Fibroblast of lung (primary cell): ENCODE measurements at regions not wholly inside any gene's neighbourhood (a gene's known extent, or its start where the extent isn't known, plus 50 kb on each side); places are given as distances from the start of the nearest gene placed in this dataset.
"Not testable (repeated sequence)": the region's sequence is repeated elsewhere in the genome, so short reads cannot be mapped to it uniquely, and the experiment has no call there.

Source experiments
- DNase-seq, 2 donors: peaks; one replicate each; pipeline versions ENCODE4 v3.0.0 to v3.0.0-alpha.2; 2010; ENCODE audit warnings: low read depth in 2 of 2
- H2AFZ ChIP-seq: 2 replicates; pipeline ENCODE4 v1.5.1; 2012; ENCODE audit warnings: low read length, control low read depth, inconsistent platforms
- H3K27ac ChIP-seq: 2 replicates; pipeline ENCODE4 v1.5.1; 2011; ENCODE audit warnings: low read length, control low read depth; ENCODE audit not compliant: insufficient read depth
- H3K27me3 ChIP-seq: 2 replicates; pipeline ENCODE4 v1.5.1; 2011; ENCODE audit warnings: mild to moderate bottlenecking, low read length; ENCODE audit not compliant: control insufficient read depth, insufficient read depth
- H3K36me3 ChIP-seq: 2 replicates; pipeline ENCODE4 v1.5.1; 2011; ENCODE audit warnings: low read length; ENCODE audit not compliant: control insufficient read depth, insufficient read depth
- H3K4me1 ChIP-seq: 2 replicates; pipeline ENCODE4 v1.5.1; 2011; ENCODE audit warnings: low read length; ENCODE audit not compliant: control insufficient read depth, insufficient read depth; ENCODE audit errors: extremely low read depth
- H3K4me2 ChIP-seq: 2 replicates; pipeline ENCODE4 v1.5.1; 2011; ENCODE audit warnings: low read length, control low read depth; ENCODE audit not compliant: insufficient read depth; ENCODE audit errors: extremely low read depth
- H3K4me3 ChIP-seq, 4 experiments: fragments of 200-600 bp in 1 of 4; sonication (generic) in 1 of 4; replicated peaks in 1 of 4; 2 replicates each; pipeline ENCODE4 v1.5.1; 2011 to 2016; ENCODE audit warnings: low read length in 4 of 4, low read depth in 3 of 4, mild to moderate bottlenecking in 3 of 4, control low read depth in 2 of 4, inconsistent platforms in 1 of 4, mixed read lengths in 1 of 4; ENCODE audit not compliant: insufficient read depth in 1 of 4; ENCODE audit errors: control extremely low read depth in 1 of 4
- H3K79me2 ChIP-seq: 2 replicates; pipeline ENCODE4 v1.5.1; 2012; ENCODE audit warnings: mild to moderate bottlenecking, low read length, inconsistent platforms; ENCODE audit not compliant: control insufficient read depth, insufficient read depth
- H3K9ac ChIP-seq: 2 replicates; pipeline ENCODE4 v1.5.1; 2011; ENCODE audit warnings: mild to moderate bottlenecking, low read length, control low read depth; ENCODE audit not compliant: insufficient read depth
- H3K9me3 ChIP-seq: 2 replicates; pipeline ENCODE4 v1.5.1; 2012; ENCODE audit warnings: low read depth, low read length; ENCODE audit not compliant: control insufficient read depth, insufficient read depth
- H4K20me1 ChIP-seq: 2 replicates; pipeline ENCODE4 v1.5.1; 2011; ENCODE audit warnings: low read length; ENCODE audit not compliant: control insufficient read depth, insufficient read depth; ENCODE audit errors: extremely low read depth
- EZH2 ChIP-seq: IDR thresholded peaks from 2 replicates; pipeline ENCODE4 v1.5.1; 2012; ENCODE audit warnings: low read length, control low read depth, mild to moderate bottlenecking; ENCODE audit errors: missing control alignments
- TF ChIP-seq, protein P1 (sequence below), 2 donors: IDR thresholded peaks in 1 of 2; conservative IDR thresholded peaks in 1 of 2; 1 replicate in 1 of 2; 2 replicates in 1 of 2; pipeline ENCODE4 v1.5.1; 2011 to 2012; ENCODE audit warnings: low read length in 2 of 2, control low read depth in 1 of 2, inconsistent platforms in 1 of 2, low read depth in 1 of 2, mild to moderate bottlenecking in 1 of 2

DNA sequence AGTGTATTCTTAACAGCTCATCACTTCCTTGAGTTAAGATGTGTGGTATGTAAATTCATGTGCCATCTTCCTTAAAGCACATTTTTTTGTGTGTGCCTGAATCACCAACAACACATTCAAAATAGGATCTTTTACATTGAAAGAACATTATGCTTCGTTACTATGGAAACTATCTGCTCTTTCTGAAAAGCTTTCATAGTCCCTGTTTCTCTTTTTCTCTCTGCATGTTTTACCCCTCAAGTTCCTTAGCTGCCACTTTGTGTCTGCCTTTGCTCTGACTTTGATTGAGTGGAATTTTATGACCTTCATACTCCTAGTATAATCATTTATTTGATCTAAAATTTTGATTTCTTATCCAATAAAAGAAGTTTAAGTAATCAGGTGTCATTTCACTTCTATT lies 880.3 kb upstream of the FOXG1 start:
- Histone ChIP-seq H3K4me1 (no peaks in the 10 kb centered on the region), H3K4me3 (no peak overlapping the region), H3K9me3 (no peaks in the 10 kb centered on the region), H2AFZ (no peak overlapping the region), H3K27ac (no peak overlapping the region), H3K27me3 (no peaks in the 10 kb centered on the region), H3K4me2 (no peak overlapping the region), H4K20me1 (no peaks in the 10 kb centered on the region), H3K79me2 (no peaks in the 10 kb centered on the region), H3K36me3 (no peaks in the 10 kb centered on the region), H3K9ac (no peak overlapping the region)
- DNase-seq, result no peak
- TF ChIP-seq EZH2, result no peak
- TF ChIP-seq, protein P1, sequence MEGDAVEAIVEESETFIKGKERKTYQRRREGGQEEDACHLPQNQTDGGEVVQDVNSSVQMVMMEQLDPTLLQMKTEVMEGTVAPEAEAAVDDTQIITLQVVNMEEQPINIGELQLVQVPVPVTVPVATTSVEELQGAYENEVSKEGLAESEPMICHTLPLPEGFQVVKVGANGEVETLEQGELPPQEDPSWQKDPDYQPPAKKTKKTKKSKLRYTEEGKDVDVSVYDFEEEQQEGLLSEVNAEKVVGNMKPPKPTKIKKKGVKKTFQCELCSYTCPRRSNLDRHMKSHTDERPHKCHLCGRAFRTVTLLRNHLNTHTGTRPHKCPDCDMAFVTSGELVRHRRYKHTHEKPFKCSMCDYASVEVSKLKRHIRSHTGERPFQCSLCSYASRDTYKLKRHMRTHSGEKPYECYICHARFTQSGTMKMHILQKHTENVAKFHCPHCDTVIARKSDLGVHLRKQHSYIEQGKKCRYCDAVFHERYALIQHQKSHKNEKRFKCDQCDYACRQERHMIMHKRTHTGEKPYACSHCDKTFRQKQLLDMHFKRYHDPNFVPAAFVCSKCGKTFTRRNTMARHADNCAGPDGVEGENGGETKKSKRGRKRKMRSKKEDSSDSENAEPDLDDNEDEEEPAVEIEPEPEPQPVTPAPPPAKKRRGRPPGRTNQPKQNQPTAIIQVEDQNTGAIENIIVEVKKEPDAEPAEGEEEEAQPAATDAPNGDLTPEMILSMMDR (conservative IDR thresholded peaks at IDR 0.05 in 1 of 2, IDR thresholded peaks at IDR 0.05 in 1 of 2; ENCODE audit: low read depth in 1 of 2, low read length in 2 of 2), result no peak

- Histone ChIP-seq H3K27ac (no peak overlapping the region), H3K9ac (no peak overlapping the region), H3K9me3 (no peaks in the 10 kb centered on the region), H3K4me2 (no peak overlapping the region), H3K36me3 (no peaks in the 10 kb centered on the region), H3K4me3 (no peak overlapping the region), H3K27me3 (no peaks in the 10 kb centered on the region), H2AFZ (no peak overlapping the region), H4K20me1 (no peaks in the 10 kb centered on the region), H3K79me2 (no peaks in the 10 kb centered on the region), H3K4me1 (no peaks in the 10 kb centered on the region)
- TF ChIP-seq, protein P1 (conservative IDR thresholded peaks at IDR 0.05 in 1 of 2, IDR thresholded peaks at IDR 0.05 in 1 of 2; ENCODE audit: low read depth in 1 of 2, low read length in 2 of 2), result no peak
- no peak for TF ChIP-seq EZH2
- no peak for DNase-seq
Measured at GRCh38 chr14:27890259-27890658, 876.3 kb upstream of the FOXG1 start.

DNA sequence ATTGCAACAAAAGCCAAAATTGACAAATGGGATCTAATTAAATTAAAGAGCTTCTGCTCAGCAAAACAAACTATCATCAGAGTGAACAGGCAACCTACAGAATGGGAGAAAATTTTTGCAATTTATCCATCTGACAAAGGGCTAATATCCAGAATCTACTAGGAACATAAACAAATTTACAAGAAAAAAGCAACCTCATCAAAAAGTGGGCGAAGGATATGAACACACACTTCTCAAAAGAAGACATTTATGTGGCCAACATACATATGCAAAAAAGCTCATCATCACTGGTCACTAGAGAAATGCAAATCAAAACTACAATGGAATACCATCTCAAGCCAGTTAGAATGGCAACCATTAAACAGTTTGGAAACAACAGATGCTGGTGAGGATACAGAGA lies 858.1 kb upstream of the FOXG1 start:
- not testable (repeated sequence) for H3K36me3 ChIP-seq, H3K27me3 ChIP-seq, H3K9ac ChIP-seq, H3K79me2 ChIP-seq, H3K9me3 ChIP-seq, H3K4me2 ChIP-seq, H3K27ac ChIP-seq, H4K20me1 ChIP-seq, H3K4me1 ChIP-seq, H2AFZ ChIP-seq, H3K4me3 ChIP-seq, DNase-seq

- Histone ChIP-seq H3K4me1 (no peaks in the 10 kb centered on the region), H3K4me3 (no peak overlapping the region), H3K9ac (no peak overlapping the region), H3K27me3 (no peaks in the 10 kb centered on the region), H3K79me2 (no peaks in the 10 kb centered on the region), H3K27ac (no peak overlapping the region), H2AFZ (no peak overlapping the region), H4K20me1 (no peaks in the 10 kb centered on the region), H3K4me2 (no peak overlapping the region), H3K9me3 (no peaks in the 10 kb centered on the region), H3K36me3 (no peaks in the 10 kb centered on the region)
- no peak for DNase-seq
- TF ChIP-seq, protein P1 (conservative IDR thresholded peaks at IDR 0.05 in 1 of 2, IDR thresholded peaks at IDR 0.05 in 1 of 2; ENCODE audit: low read depth in 1 of 2, low read length in 2 of 2), result no peak
- TF ChIP-seq EZH2, result no peak
Measured at GRCh38 chr14:27916326-27916725, 850.3 kb upstream of the FOXG1 start.
